ENCODE measurements at regions not wholly inside any gene's neighbourhood (a gene's known extent, or its start where the extent isn't known, plus 50 kb on each side); places are given as distances from the start of the nearest gene placed in this dataset.

GRCh38 chr6:100136590-100136989 lies 142.6 kb upstream of the MCHR2 start:
- Histone ChIP-seq H3K9me3 (ENCODE audit: insufficient read depth, low read length) (no peaks in the 10 kb centered on the region), H3K27me3 (ENCODE audit: low read length) (no peaks in the 10 kb centered on the region)

GRCh38 chr6:100135977-100136376 lies 142.0 kb upstream of the MCHR2 start:
- no peaks in the 10 kb centered on the region for H3K36me3 ChIP-seq (ENCODE audit: low read length)
- H3K9me2 ChIP-seq (replicated peaks; ENCODE audit: insufficient read depth, low read length), result no peaks in the 10 kb centered on the region
- H3K9me3 ChIP-seq (ENCODE audit: insufficient read depth, low read length), result no peaks in the 10 kb centered on the region
- H3K27me3 ChIP-seq (ENCODE audit: low read length), result no peaks in the 10 kb centered on the region; the same call in 1 of the 2 replicates
- no peak overlapping the region for H3K4me2 ChIP-seq (ENCODE audit: low read depth, low read length, poor library complexity, severe bottlenecking)
- H4K20me1 ChIP-seq (ENCODE audit: low read depth, low read length), result no peaks in the 10 kb centered on the region
- no peak for TF ChIP-seq CTCF (IDR thresholded peaks at IDR 0.05; ENCODE audit: insufficient read depth, low read length, poor library complexity, severe bottlenecking)
- TF ChIP-seq EZH2phosphoT487 (conservative IDR thresholded peaks at IDR 0.05; ENCODE audit: low read length), result no peak
- no peak overlapping the region for H3K9ac ChIP-seq (ENCODE audit: low read length)
- H3K4me3 ChIP-seq (ENCODE audit: insufficient read depth, low read length, poor library complexity, severe bottlenecking), result no peak overlapping the region
- H3K79me2 ChIP-seq (ENCODE audit: insufficient read depth, low read length), result no peaks in the 10 kb centered on the region
- no peak overlapping the region for H3K27ac ChIP-seq (ENCODE audit: low read depth, low read length)
- H2AFZ ChIP-seq (ENCODE audit: low read depth, low read length, severe bottlenecking), result no peak overlapping the region
- no peaks in the 10 kb centered on the region for H3F3A ChIP-seq (ENCODE audit: insufficient read depth)

More at GRCh38 chr6:100136590-100136989, 142.6 kb upstream of the MCHR2 start:
- no peak overlapping the region for H3K27ac ChIP-seq (ENCODE audit: low read depth, low read length)
- H4K20me1 ChIP-seq (ENCODE audit: low read depth, low read length), result no peaks in the 10 kb centered on the region
- no peak overlapping the region for H2AFZ ChIP-seq (ENCODE audit: low read depth, low read length, severe bottlenecking)
- no peaks in the 10 kb centered on the region for H3F3A ChIP-seq (ENCODE audit: insufficient read depth)
- H3K9ac ChIP-seq (ENCODE audit: low read length), result no peak overlapping the region
- no peak for TF ChIP-seq EZH2phosphoT487 (conservative IDR thresholded peaks at IDR 0.05; ENCODE audit: low read length)
- TF ChIP-seq CTCF (IDR thresholded peaks at IDR 0.05; ENCODE audit: insufficient read depth, low read length, poor library complexity, severe bottlenecking), result no peak
- no peaks in the 10 kb centered on the region for H3K36me3 ChIP-seq (ENCODE audit: low read length)
- H3K4me2 ChIP-seq (ENCODE audit: low read depth, low read length, poor library complexity, severe bottlenecking), result no peak overlapping the region
- no peak overlapping the region for H3K4me3 ChIP-seq (ENCODE audit: insufficient read depth, low read length, poor library complexity, severe bottlenecking)
- H3K79me2 ChIP-seq (ENCODE audit: insufficient read depth, low read length), result no peaks in the 10 kb centered on the region
- no peaks in the 10 kb centered on the region for H3K9me2 ChIP-seq (replicated peaks; ENCODE audit: insufficient read depth, low read length)

GRCh38 chr6:100134703-100135102 lies 140.7 kb upstream of the MCHR2 start:
- no peak overlapping the region for H3K4me3 ChIP-seq (ENCODE audit: insufficient read depth, low read length, poor library complexity, severe bottlenecking)
- no peak overlapping the region for H3K27ac ChIP-seq (ENCODE audit: low read depth, low read length)
- no peak overlapping the region for H3K4me2 ChIP-seq (ENCODE audit: low read depth, low read length, poor library complexity, severe bottlenecking)
- no peaks in the 10 kb centered on the region for H3K36me3 ChIP-seq (ENCODE audit: low read length)
- H3F3A ChIP-seq (ENCODE audit: insufficient read depth), result no peaks in the 10 kb centered on the region
- no peak overlapping the region for H2AFZ ChIP-seq (ENCODE audit: low read depth, low read length, severe bottlenecking)
- H3K9ac ChIP-seq (ENCODE audit: low read length), result no peak overlapping the region
- H3K9me3 ChIP-seq (ENCODE audit: insufficient read depth, low read length), result no peaks in the 10 kb centered on the region
- no peaks in the 10 kb centered on the region; the same call in 1 of the 2 replicates for H3K27me3 ChIP-seq (ENCODE audit: low read length)
- no peaks in the 10 kb centered on the region for H3K9me2 ChIP-seq (replicated peaks; ENCODE audit: insufficient read depth, low read length)
- no peak for TF ChIP-seq CTCF (IDR thresholded peaks at IDR 0.05; ENCODE audit: insufficient read depth, low read length, poor library complexity, severe bottlenecking)
- TF ChIP-seq EZH2phosphoT487 (conservative IDR thresholded peaks at IDR 0.05; ENCODE audit: low read length), result no peak
- H3K79me2 ChIP-seq (ENCODE audit: insufficient read depth, low read length), result no peaks in the 10 kb centered on the region
- H4K20me1 ChIP-seq (ENCODE audit: low read depth, low read length), result no peaks in the 10 kb centered on the region
